H9 (cell line): ENCODE measurements at regions not wholly inside any gene's neighbourhood (a gene's known extent, or its start where the extent isn't known, plus 50 kb on each side); places are given as distances from the start of the nearest gene placed in this dataset.

Experiments
- DNase-seq: peaks from one replicate; pipeline ENCODE4 v3.0.0-alpha.2; 2017
- H2AFZ ChIP-seq: one replicate; pipeline ENCODE4 v1.6.1; 2013; ENCODE audit warnings: mild to moderate bottlenecking, low read length, control low read depth, moderate library complexity
- H2AK5ac ChIP-seq: 2 replicates; pipeline ENCODE4 v1.6.1; 2013; ENCODE audit warnings: low read length, control low read depth, mixed read lengths; ENCODE audit not compliant: insufficient read length
- H2BK120ac ChIP-seq: one replicate; pipeline ENCODE4 v1.6.1; 2013; ENCODE audit warnings: low read depth, mild to moderate bottlenecking, low read length, control low read depth, inconsistent platforms; ENCODE audit not compliant: poor library complexity, severe bottlenecking
- H2BK12ac ChIP-seq: 2 replicates; pipeline ENCODE4 v1.6.1; 2013; ENCODE audit warnings: low read length, control low read depth, mixed read lengths, low read depth; ENCODE audit not compliant: insufficient read length
- H2BK15ac ChIP-seq: 2 replicates; pipeline ENCODE4 v1.6.1; 2013; ENCODE audit warnings: low read depth, low read length, control low read depth
- H2BK20ac ChIP-seq: one replicate; pipeline ENCODE4 v1.6.1; 2013; ENCODE audit warnings: low read depth, mild to moderate bottlenecking, low read length, control low read depth, inconsistent platforms; ENCODE audit not compliant: poor library complexity, severe bottlenecking
- H2BK5ac ChIP-seq: 2 replicates; pipeline ENCODE4 v1.6.1; 2013; ENCODE audit warnings: low read length, control low read depth, mixed read lengths; ENCODE audit not compliant: insufficient read length
- H3K14ac ChIP-seq: 2 replicates; pipeline ENCODE4 v1.6.1; 2013; ENCODE audit warnings: low read length, control low read depth; ENCODE audit not compliant: insufficient read depth
- H3K18ac ChIP-seq: 2 replicates; pipeline ENCODE4 v1.6.1; 2013; ENCODE audit warnings: low read depth, mild to moderate bottlenecking, mixed read lengths, low read length, control low read depth; ENCODE audit not compliant: insufficient read length
- H3K23ac ChIP-seq: 2 replicates; pipeline ENCODE4 v1.6.1; 2013; ENCODE audit warnings: low read length, control low read depth, mixed read lengths, low read depth; ENCODE audit not compliant: insufficient read length
- H3K23me2 ChIP-seq: 2 replicates; pipeline ENCODE4 v1.6.1; 2013; ENCODE audit warnings: low read depth, mild to moderate bottlenecking, mixed read lengths, low read length, control low read depth; ENCODE audit not compliant: insufficient read length, poor library complexity, severe bottlenecking
- H3K27ac ChIP-seq: 2 replicates; pipeline ENCODE4 v1.5.1; 2013; ENCODE audit warnings: low read length, control low read depth, mixed read lengths, low read depth; ENCODE audit not compliant: insufficient read length
- H3K27me3 ChIP-seq: 2 replicates; pipeline ENCODE4 v1.6.1; 2013; ENCODE audit warnings: low read length, control low read depth, inconsistent platforms; ENCODE audit not compliant: insufficient read depth
- H3K4ac ChIP-seq: 2 replicates; pipeline ENCODE4 v1.6.1; 2013; ENCODE audit warnings: low read depth, mild to moderate bottlenecking, control low read depth, inconsistent platforms, low read length, moderate library complexity
- H3K4me1 ChIP-seq: 2 replicates; pipeline ENCODE4 v1.6.1; 2013; ENCODE audit warnings: low read length, control low read depth, inconsistent platforms; ENCODE audit not compliant: insufficient read depth
- H3K4me2 ChIP-seq: 2 replicates; pipeline ENCODE4 v1.6.1; 2013; ENCODE audit warnings: low read length, control low read depth, mixed read lengths; ENCODE audit not compliant: insufficient read length, insufficient read depth
- H3K56ac ChIP-seq: 2 replicates; pipeline ENCODE4 v1.6.1; 2013; ENCODE audit warnings: low read depth, mild to moderate bottlenecking, mixed read lengths, low read length, control low read depth; ENCODE audit not compliant: insufficient read length
- H3K79me1 ChIP-seq: 2 replicates; pipeline ENCODE4 v1.6.1; 2013; ENCODE audit warnings: low read depth, mild to moderate bottlenecking, moderate library complexity, low read length, control low read depth, inconsistent platforms; ENCODE audit not compliant: insufficient read depth, poor library complexity, severe bottlenecking
- H3K79me2 ChIP-seq: 2 replicates; pipeline ENCODE4 v1.6.1; 2013; ENCODE audit warnings: low read length, control low read depth, inconsistent platforms; ENCODE audit not compliant: insufficient read depth
- H3K9ac ChIP-seq: 2 replicates; pipeline ENCODE4 v1.6.1; 2013; ENCODE audit warnings: low read length, control low read depth, mixed read lengths; ENCODE audit not compliant: insufficient read length; ENCODE audit errors: extremely low read depth
- H3K9me3 ChIP-seq: one replicate; pipeline ENCODE4 v1.6.1; 2013; ENCODE audit warnings: low read depth, low read length, inconsistent platforms; ENCODE audit not compliant: control insufficient read depth
- H3T11ph ChIP-seq: one replicate; pipeline ENCODE4 v1.6.1; 2013; ENCODE audit warnings: mild to moderate bottlenecking, low read length, control low read depth, inconsistent platforms
- H4K20me1 ChIP-seq: one replicate; pipeline ENCODE4 v1.6.1; 2013; ENCODE audit not compliant: control insufficient read depth, insufficient read length, insufficient read depth
- H4K5ac ChIP-seq: 2 replicates; pipeline ENCODE4 v1.6.1; 2013; ENCODE audit warnings: low read depth, mild to moderate bottlenecking, mixed read lengths, low read length, control low read depth; ENCODE audit not compliant: insufficient read length
- H4K8ac ChIP-seq: replicated peaks from 2 replicates; pipeline ENCODE4 v1.6.1; 2013; ENCODE audit warnings: low read length, control low read depth, mixed read lengths, low read depth; ENCODE audit not compliant: insufficient read length
- H4K91ac ChIP-seq: 2 replicates; pipeline ENCODE4 v1.6.1; 2013; ENCODE audit warnings: low read depth, mild to moderate bottlenecking, moderate library complexity, mixed read lengths, low read length, control low read depth; ENCODE audit not compliant: insufficient read length
- H3K27ac Mint-ChIP-seq, 3 experiments: 2 replicates in 2 of 3; 3 replicates in 1 of 3; pipeline ENCODE4 v1.8.0; 2020 to 2021; ENCODE audit warnings: mixed read lengths in 3 of 3, mild to moderate bottlenecking in 1 of 3, moderate library complexity in 1 of 3
- H3K27me3 Mint-ChIP-seq: 2 replicates; pipeline ENCODE4 v1.8.0; 2021; ENCODE audit warnings: low read depth, mild to moderate bottlenecking, moderate library complexity, mixed read lengths
- H3K36me3 Mint-ChIP-seq, 3 experiments: 2 replicates in 2 of 3; 3 replicates in 1 of 3; pipeline ENCODE4 v1.8.0; 2020 to 2021; ENCODE audit warnings: low read depth in 3 of 3, mixed read lengths in 3 of 3; ENCODE audit not compliant: insufficient read depth in 1 of 3
- H3K4me1 Mint-ChIP-seq, 2 experiments: 2 replicates each; pipeline ENCODE4 v1.8.0; 2020; ENCODE audit warnings: mixed read lengths in 2 of 2
- H3K4me3 Mint-ChIP-seq, 2 experiments: 2 replicates in 1 of 2; 3 replicates in 1 of 2; pipeline ENCODE4 v1.8.0; 2020 to 2021; ENCODE audit warnings: mild to moderate bottlenecking in 2 of 2, mixed read lengths in 2 of 2, moderate library complexity in 1 of 2
- H3K9me3 Mint-ChIP-seq, 2 experiments: 2 replicates in 1 of 2; 3 replicates in 1 of 2; pipeline ENCODE4 v1.8.0; 2020; ENCODE audit warnings: mild to moderate bottlenecking in 2 of 2, mixed read lengths in 2 of 2, moderate library complexity in 1 of 2
- TF ChIP-seq, protein P1 (sequence below): fragments of 200-600 bp; sonication (generic); conservative IDR thresholded peaks from 3 replicates; pipeline ENCODE4 v1.8.0; 2021; ENCODE audit warnings: antibody characterized with exemption, mild to moderate bottlenecking

DNA sequence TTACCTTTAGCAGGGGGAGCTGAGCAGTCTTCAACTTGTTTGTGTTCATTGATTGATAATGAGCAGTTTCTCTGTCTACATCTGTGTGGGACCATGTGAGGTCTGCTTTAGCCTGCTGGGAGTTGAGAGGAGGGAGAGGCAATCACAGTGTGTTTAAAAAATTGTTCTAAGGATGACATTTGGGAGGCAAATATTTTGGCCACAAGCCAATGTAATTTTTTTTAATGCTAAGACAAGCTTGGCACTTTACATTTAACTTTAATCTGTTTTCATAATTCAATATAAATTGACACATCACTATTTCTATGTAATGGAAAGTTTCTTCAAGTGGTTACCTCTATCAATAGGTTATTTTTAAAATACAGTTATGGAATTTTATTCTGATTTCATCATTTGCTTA is 55.9 kb upstream of the SEMA3A start:
- H3K4ac ChIP-seq: no peak overlapping the region
- peaks cover 10% of the 10 kb centered on the region; the same call in 1 of the 2 replicates for H3K4me1 ChIP-seq
- H4K8ac ChIP-seq: no peak overlapping the region
- no peak overlapping the region for H4K5ac ChIP-seq
- no peak overlapping the region for H2BK5ac ChIP-seq
- no peak overlapping the region for H3K4me3 Mint-ChIP-seq
- H2AK5ac ChIP-seq: no peak overlapping the region
- no peaks in the 10 kb centered on the region for H3K27me3 Mint-ChIP-seq
- peak overlapping the region in 2 of 3 experiments; percentile 47 to 59; a peak in 6 of 7 replicates for H3K27ac Mint-ChIP-seq
- H2AFZ ChIP-seq: no peak overlapping the region
- no peaks in the 10 kb centered on the region for H4K20me1 ChIP-seq
- H3K27ac ChIP-seq: no peak overlapping the region
- no peak overlapping the region for H3T11ph ChIP-seq
- H3K23ac ChIP-seq: no peak overlapping the region
- H3K14ac ChIP-seq: no peak overlapping the region
- no peak overlapping the region for H2BK120ac ChIP-seq
- H4K91ac ChIP-seq: no peak overlapping the region
- no peak overlapping the region for H2BK15ac ChIP-seq
- H3K79me1 ChIP-seq: no peaks in the 10 kb centered on the region
- no peaks in the 10 kb centered on the region for H3K9me3 ChIP-seq
- peaks cover 6 to 10% of the 10 kb centered on the region in 2 experiments for H3K9me3 Mint-ChIP-seq
- no peak overlapping the region for H2BK20ac ChIP-seq
- no peaks in the 10 kb centered on the region for H3K27me3 ChIP-seq
- H3K23me2 ChIP-seq: no peaks in the 10 kb centered on the region
- H3K4me2 ChIP-seq: no peak overlapping the region
- H2BK12ac ChIP-seq: no peak overlapping the region
- H3K79me2 ChIP-seq: no peaks in the 10 kb centered on the region
- peaks cover 21% of the 10 kb centered on the region in 2 experiments for H3K4me1 Mint-ChIP-seq
- no peak overlapping the region for H3K9ac ChIP-seq
- TF ChIP-seq, protein P1, sequence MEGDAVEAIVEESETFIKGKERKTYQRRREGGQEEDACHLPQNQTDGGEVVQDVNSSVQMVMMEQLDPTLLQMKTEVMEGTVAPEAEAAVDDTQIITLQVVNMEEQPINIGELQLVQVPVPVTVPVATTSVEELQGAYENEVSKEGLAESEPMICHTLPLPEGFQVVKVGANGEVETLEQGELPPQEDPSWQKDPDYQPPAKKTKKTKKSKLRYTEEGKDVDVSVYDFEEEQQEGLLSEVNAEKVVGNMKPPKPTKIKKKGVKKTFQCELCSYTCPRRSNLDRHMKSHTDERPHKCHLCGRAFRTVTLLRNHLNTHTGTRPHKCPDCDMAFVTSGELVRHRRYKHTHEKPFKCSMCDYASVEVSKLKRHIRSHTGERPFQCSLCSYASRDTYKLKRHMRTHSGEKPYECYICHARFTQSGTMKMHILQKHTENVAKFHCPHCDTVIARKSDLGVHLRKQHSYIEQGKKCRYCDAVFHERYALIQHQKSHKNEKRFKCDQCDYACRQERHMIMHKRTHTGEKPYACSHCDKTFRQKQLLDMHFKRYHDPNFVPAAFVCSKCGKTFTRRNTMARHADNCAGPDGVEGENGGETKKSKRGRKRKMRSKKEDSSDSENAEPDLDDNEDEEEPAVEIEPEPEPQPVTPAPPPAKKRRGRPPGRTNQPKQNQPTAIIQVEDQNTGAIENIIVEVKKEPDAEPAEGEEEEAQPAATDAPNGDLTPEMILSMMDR: no peak
- no peak for DNase-seq
- no peak overlapping the region for H3K18ac ChIP-seq
- H3K36me3 Mint-ChIP-seq: peaks cover 3 to 8% (median 3%) of the 10 kb centered on the region in 3 experiments; a peak in 6 of 7 replicates
- no peak overlapping the region for H3K56ac ChIP-seq
